ENCODE measurements at regions not wholly inside any gene's neighbourhood (a gene's known extent, or its start where the extent isn't known, plus 50 kb on each side); places are given as distances from the start of the nearest gene placed in this dataset.

DNA sequence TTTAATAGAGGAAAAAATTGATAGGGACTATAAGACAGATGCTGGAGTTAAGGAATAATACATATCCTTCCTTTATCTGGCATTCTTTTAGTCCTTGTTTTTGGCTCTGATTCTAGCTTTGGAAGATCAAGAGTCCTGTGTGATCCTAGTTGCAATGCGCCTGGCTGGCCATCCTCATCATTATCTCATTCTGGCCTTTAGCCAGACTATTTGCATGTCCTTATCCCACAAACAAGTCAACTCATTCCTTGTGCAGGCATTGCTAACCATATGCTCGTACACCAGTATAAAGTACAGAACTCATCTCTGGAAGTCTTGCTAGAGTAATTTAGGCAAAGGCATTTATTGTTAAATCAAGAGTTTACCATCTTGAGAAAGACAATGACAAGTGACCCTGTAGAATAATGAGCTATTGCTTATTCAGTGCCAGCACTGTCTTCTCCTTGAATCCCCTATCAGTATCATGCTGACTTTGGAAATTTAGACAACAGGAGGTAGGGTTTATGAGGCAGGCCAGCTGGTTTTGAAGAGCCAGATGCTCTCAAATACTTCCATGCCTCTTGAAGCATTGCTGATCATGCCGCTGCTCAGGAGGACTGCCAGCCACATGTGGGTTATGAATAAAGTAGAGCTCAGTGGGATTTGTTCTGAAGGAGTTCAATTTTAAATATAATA is 1730.3 kb upstream of the TENM3 start:
- Histone ChIP-seq H3K9me3 (ENCODE audit: low read depth, low read length, poor library complexity, severe bottlenecking) (no peaks in the 10 kb centered on the region), H3K27me3 (replicated peaks; ENCODE audit: insufficient read depth, low read depth, low read length, poor library complexity) (no peaks in the 10 kb centered on the region), H3K27ac (ENCODE audit: low read depth, low read length, poor library complexity, severe bottlenecking) (no peak overlapping the region), H3K36me3 (ENCODE audit: insufficient read depth, low read length, poor library complexity, severe bottlenecking) (no peaks in the 10 kb centered on the region), H3K4me1 (ENCODE audit: insufficient read depth, low read length, poor library complexity, severe bottlenecking) (peaks cover 18% of the 10 kb centered on the region), H3K4me3 (ENCODE audit: low read depth, low read length, poor library complexity, severe bottlenecking) (no peak overlapping the region)
- ChIA-PET POLR2A (ENCODE audit: low non-redundant PET) (interaction anchor here (0.8 to 1.0 kb wide), 2 partner anchors 39 to 52 kb away, joined by 3 read pairs; no protein-coding TSS in a partner anchor), CTCF (interaction anchor here (0.6 to 0.7 kb wide), 2 partner anchors 52 to 453 kb away, joined by 3 read pairs; no protein-coding TSS in a partner anchor)
- no TSS peak for BruUV-seq (replicated peaks)
- intact Hi-C loops (cut with micrococcal nuclease; ENCODE audit: unreplicated experiment): no loop called here
- TF ChIP-seq EZH2 (IDR thresholded peaks at IDR 0.05; ENCODE audit: borderline replicate concordance, low read depth, low read length, poor library complexity, severe bottlenecking) (no peak), CTCF (conservative IDR thresholded peaks at IDR 0.05; ENCODE audit: low read depth, low read length) (no peak)
- peak; percentile 93 for DNase-seq (ENCODE audit: low spot score)

GRCh38 chr4:180518906-180519305 is 1724.3 kb upstream of the TENM3 start:
- intact Hi-C loops (cut with micrococcal nuclease; ENCODE audit: unreplicated experiment): no loop called here
- H3K27ac ChIP-seq (ENCODE audit: low read depth, low read length, poor library complexity, severe bottlenecking): no peak overlapping the region
- no peaks in the 10 kb centered on the region for H3K9me3 ChIP-seq (ENCODE audit: low read depth, low read length, poor library complexity, severe bottlenecking)
- CTCF ChIA-PET: no interaction called here
- POLR2A ChIA-PET (ENCODE audit: low non-redundant PET): no interaction called here
- H3K36me3 ChIP-seq (ENCODE audit: insufficient read depth, low read length, poor library complexity, severe bottlenecking): no peaks in the 10 kb centered on the region
- H3K4me3 ChIP-seq (ENCODE audit: low read depth, low read length, poor library complexity, severe bottlenecking): no peak overlapping the region
- H3K4me1 ChIP-seq (ENCODE audit: insufficient read depth, low read length, poor library complexity, severe bottlenecking): peaks cover under 1% of the 10 kb centered on the region
- no peak for TF ChIP-seq CTCF (conservative IDR thresholded peaks at IDR 0.05; ENCODE audit: low read depth, low read length)
- no peak for TF ChIP-seq EZH2 (IDR thresholded peaks at IDR 0.05; ENCODE audit: borderline replicate concordance, low read depth, low read length, poor library complexity, severe bottlenecking)
- DNase-seq (ENCODE audit: low spot score): no peak
- no TSS peak for BruUV-seq (replicated peaks)
- no peaks in the 10 kb centered on the region for H3K27me3 ChIP-seq (replicated peaks; ENCODE audit: insufficient read depth, low read depth, low read length, poor library complexity)

GRCh38 chr4:180521181-180521580 is 1722.0 kb upstream of the TENM3 start:
- no peak for DNase-seq (ENCODE audit: low spot score)
- intact Hi-C loops (cut with micrococcal nuclease; ENCODE audit: unreplicated experiment): no loop called here
- CTCF ChIA-PET: no interaction called here

More at GRCh38 chr4:180521181-180521580, 1722.0 kb upstream of the TENM3 start:
- TF ChIP-seq CTCF (conservative IDR thresholded peaks at IDR 0.05; ENCODE audit: low read depth, low read length): no peak
- TF ChIP-seq EZH2 (IDR thresholded peaks at IDR 0.05; ENCODE audit: borderline replicate concordance, low read depth, low read length, poor library complexity, severe bottlenecking): no peak
- Histone ChIP-seq H3K9me3 (ENCODE audit: low read depth, low read length, poor library complexity, severe bottlenecking) (no peaks in the 10 kb centered on the region), H3K27ac (ENCODE audit: low read depth, low read length, poor library complexity, severe bottlenecking) (no peak overlapping the region), H3K27me3 (replicated peaks; ENCODE audit: insufficient read depth, low read depth, low read length, poor library complexity) (no peaks in the 10 kb centered on the region), H3K36me3 (ENCODE audit: insufficient read depth, low read length, poor library complexity, severe bottlenecking) (no peaks in the 10 kb centered on the region), H3K4me1 (ENCODE audit: insufficient read depth, low read length, poor library complexity, severe bottlenecking) (no peaks in the 10 kb centered on the region), H3K4me3 (ENCODE audit: low read depth, low read length, poor library complexity, severe bottlenecking) (no peak overlapping the region)
- no TSS peak for BruUV-seq (replicated peaks)
- POLR2A ChIA-PET (ENCODE audit: low non-redundant PET): no interaction called here
